RWPE1 (cell line): ENCODE measurements at regions not wholly inside any gene's neighbourhood (a gene's known extent, or its start where the extent isn't known, plus 50 kb on each side); places are given as distances from the start of the nearest gene placed in this dataset.

ENCODE experiments used
- CTCF ChIA-PET: fragments of 350-600 bp; sonication (Branson Sonifier 250); formaldehyde crosslinking; extraction: SDS; loops from one replicate; lab custom pipeline; 2021; lab: Yijun Ruan, JAX
- POLR2A ChIA-PET: fragments of 400-600 bp; formaldehyde crosslinking; extraction: SDS; loops from one replicate; lab custom pipeline; 2020; ENCODE audit warnings: antibody characterized with exemption; ENCODE audit not compliant: low non-redundant PET; lab: Yijun Ruan, JAX
- DNase-seq: peaks from one replicate; pipeline ENCODE4 v3.0.0; 2012; ENCODE audit warnings: low spot score
- H3K27ac ChIP-seq: fragments of 450-650 bp; 2 replicates; pipeline ENCODE4 v1.5.1; 2017
- CTCF ChIP-seq: fragments of 450-650 bp; conservative IDR thresholded peaks from 2 replicates; pipeline ENCODE4 v1.5.1; 2017; ENCODE audit warnings: low read depth, mild to moderate bottlenecking

GRCh38 chr3:95167748-95168147, 1104.9 kb downstream of the NSUN3 start:
- H3K27ac ChIP-seq: no peak overlapping the region
- no peak for DNase-seq
- ChIA-PET POLR2A (no interaction called here), CTCF (no interaction called here)
- TF ChIP-seq CTCF: no peak

DNA sequence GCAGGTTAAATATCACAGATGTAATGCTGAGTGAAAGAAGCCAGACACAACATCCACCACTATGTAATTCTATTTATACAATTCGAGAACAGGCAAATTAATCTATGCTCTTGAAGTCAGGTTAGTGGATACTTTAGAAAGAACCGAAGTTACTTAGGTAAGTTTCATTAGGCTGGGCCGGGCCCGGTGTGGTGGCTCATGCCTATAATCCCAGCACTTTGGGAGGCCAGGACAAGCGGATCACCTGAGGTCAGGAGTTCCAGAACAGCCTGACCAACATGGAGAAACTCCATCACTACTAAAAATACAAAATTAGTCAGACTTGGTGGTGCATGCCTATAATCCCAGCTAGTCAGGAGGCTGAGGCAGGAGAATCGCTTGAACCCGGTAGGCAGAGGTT, 1105.7 kb downstream of the NSUN3 start:
- POLR2A ChIA-PET: no interaction called here
- TF ChIP-seq CTCF: no peak
- DNase-seq: no peak
- H3K27ac ChIP-seq: no peak overlapping the region
- CTCF ChIA-PET: no interaction called here

DNA sequence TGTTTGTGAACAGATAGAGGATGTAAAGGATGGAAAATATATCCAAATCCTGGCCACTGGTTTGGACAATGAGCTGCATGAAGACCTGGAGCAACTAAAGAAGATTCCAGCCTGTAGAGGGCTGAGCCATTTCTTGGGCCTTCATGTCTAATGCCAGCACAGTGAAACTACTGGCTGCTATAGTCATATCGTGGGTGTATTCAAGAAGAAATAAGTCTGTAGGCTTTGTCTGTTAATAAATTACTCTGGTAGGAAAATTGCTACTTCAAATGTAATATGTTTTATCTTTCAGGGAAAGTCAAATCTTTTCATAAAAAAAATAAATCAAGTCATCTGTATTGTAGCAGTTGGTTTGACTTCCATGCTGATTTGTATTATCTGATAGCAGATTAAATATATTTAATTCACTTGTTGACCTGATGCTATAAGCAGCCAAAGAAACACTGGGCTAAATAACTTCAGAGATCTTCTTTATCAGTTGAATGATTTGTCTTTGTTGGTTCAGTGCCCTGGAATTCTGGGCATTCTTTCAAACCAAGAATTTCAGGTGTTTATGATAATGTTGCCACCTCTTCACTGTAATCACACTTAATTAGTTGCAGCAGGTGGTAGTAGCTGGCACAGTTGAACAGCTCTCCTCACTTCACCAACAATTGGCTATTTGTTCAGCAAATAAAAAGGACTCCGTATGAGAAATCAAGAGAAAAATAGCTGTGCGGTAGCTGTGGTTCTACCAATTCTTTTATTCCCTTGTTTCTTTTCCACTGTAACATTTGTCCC, 1109.5 kb downstream of the NSUN3 start:
- DNase-seq: no peak
- ChIA-PET POLR2A (no interaction called here), CTCF (interaction anchor here (0.6 kb wide), 1 partner anchor 9 kb away, joined by 4 read pairs; no protein-coding TSS in a partner anchor)
- no peak overlapping the region for H3K27ac ChIP-seq
- no peak for TF ChIP-seq CTCF

- no peak for DNase-seq
- TF ChIP-seq CTCF: no peak
- POLR2A ChIA-PET: no interaction called here
- no peak overlapping the region for H3K27ac ChIP-seq
- CTCF ChIA-PET: no interaction called here
These were observed 1114.2 kb downstream of the NSUN3 start for GRCh38 chr3:95177096-95177495.

GRCh38 chr3:95184038-95184437, 1121.2 kb downstream of the NSUN3 start:
- H3K27ac ChIP-seq: no peak overlapping the region
- no peak for TF ChIP-seq CTCF
- POLR2A ChIA-PET: no interaction called here
- no peak for DNase-seq
- CTCF ChIA-PET: no interaction called here

DNA sequence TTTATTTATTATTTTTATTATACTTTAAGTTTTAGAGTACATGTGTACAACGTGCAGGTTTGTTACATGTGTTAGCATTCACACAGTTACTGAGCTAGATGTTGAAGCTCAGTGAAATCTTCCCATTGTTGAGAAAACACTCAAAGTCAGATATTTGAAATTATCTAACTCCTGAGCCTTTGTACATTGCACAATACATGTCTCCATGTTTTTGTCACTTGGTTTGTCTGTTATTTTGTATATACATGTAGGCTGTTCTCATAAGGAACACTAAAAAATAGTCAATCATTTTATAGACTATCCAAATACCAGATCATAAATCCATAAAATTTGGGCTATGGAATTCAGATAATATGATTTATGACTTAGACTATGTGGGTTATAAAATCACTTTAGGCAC, 1126.5 kb downstream of the NSUN3 start:
- no peak for DNase-seq
- ChIA-PET CTCF (no interaction called here), POLR2A (no interaction called here)
- TF ChIP-seq CTCF: no peak
- no peak overlapping the region for H3K27ac ChIP-seq
